ENCODE measurements at regions not wholly inside any gene's neighbourhood (a gene's known extent, or its start where the extent isn't known, plus 50 kb on each side); places are given as distances from the start of the nearest gene placed in this dataset.

DNA sequence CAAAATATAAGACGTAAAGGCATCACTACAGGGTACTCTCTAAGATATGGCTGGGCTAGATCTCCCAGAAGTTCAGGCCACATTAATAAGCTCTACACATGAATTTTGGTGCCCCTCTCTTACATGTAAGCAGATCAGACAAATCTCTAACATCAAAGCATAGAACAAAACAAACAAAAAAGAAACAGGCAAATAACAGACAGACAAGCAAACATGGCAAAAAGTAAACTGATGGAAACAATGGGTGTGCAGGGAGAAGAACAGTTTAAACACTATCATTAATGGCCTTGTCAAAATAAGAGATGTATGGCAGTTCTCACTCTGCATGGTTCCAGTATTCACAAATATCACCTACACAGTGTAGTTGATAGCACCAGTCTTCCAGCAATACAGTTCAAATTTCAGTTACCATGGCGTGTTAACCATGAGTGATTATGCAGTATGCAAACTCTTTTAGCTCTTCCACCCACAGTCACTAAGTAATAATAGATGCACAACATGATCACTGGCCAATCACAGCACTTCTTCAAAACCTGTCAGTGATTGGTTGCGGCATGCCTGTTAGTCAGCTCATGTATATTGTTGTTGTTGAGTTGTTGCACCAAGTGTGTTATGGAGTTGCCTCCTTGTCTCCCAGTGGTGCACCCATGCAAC, 110.7 kb upstream of the TLR3 start:
- Histone ChIP-seq H3K9me3 (ENCODE audit: control insufficient read depth, insufficient read depth, low read depth, low read length) (no peaks in the 10 kb centered on the region), H3K4me3 (ENCODE audit: low read depth, low read length) (no peak overlapping the region), H3K27ac (ENCODE audit: extremely low read depth, low read depth, low read length) (no peak overlapping the region), H3K36me3 (ENCODE audit: control insufficient read depth in 2 of 2, insufficient read depth in 1 of 2, low read length in 2 of 2) (no peaks in the 10 kb centered on the region), H3K4me1 (ENCODE audit: control insufficient read depth, insufficient read depth, low read length) (no peaks in the 10 kb centered on the region)
- CTCF ChIA-PET, result no interaction called here
- POLR2A ChIA-PET, result no interaction called here
- TF ChIP-seq MYNN (tag by site-specific recombination; IDR thresholded peaks at IDR 0.05; ENCODE audit: borderline replicate concordance) (no peak), HOXD13 (CRISPR knock-in tag; IDR thresholded peaks at IDR 0.05; ENCODE audit: borderline replicate concordance) (no peak), ZNF488 (tag by site-specific recombination; IDR thresholded peaks at IDR 0.05) (no peak), ZFP41 (tag by site-specific recombination; IDR thresholded peaks at IDR 0.05; ENCODE audit: borderline replicate concordance) (no peak), PRDM1 (tag by site-specific recombination; IDR thresholded peaks at IDR 0.05) (no peak), ZSCAN18 (tag by site-specific recombination; IDR thresholded peaks at IDR 0.05) (no peak), ZNF274 (IDR thresholded peaks at IDR 0.05; ENCODE audit: low read length) (no peak), ZNF274 (tag by site-specific recombination; IDR thresholded peaks at IDR 0.05; ENCODE audit: borderline replicate concordance) (no peak), ZNF791 (tag by site-specific recombination; IDR thresholded peaks at IDR 0.05) (no peak), RBAK (tag by site-specific recombination; IDR thresholded peaks at IDR 0.05) (no peak), ZNF324 (tag by site-specific recombination; IDR thresholded peaks at IDR 0.05) (no peak), ZNF843 (tag by site-specific recombination; IDR thresholded peaks at IDR 0.05) (no peak), ZNF221 (tag by site-specific recombination; IDR thresholded peaks at IDR 0.05; ENCODE audit: borderline replicate concordance) (no peak), ZNF184 (tag by site-specific recombination; IDR thresholded peaks at IDR 0.05) (no peak), ZBTB1 (tag by site-specific recombination; IDR thresholded peaks at IDR 0.05) (no peak), ZNF146 (tag by site-specific recombination; IDR thresholded peaks at IDR 0.05) (no peak)
- TF ChIP-seq, protein P1, sequence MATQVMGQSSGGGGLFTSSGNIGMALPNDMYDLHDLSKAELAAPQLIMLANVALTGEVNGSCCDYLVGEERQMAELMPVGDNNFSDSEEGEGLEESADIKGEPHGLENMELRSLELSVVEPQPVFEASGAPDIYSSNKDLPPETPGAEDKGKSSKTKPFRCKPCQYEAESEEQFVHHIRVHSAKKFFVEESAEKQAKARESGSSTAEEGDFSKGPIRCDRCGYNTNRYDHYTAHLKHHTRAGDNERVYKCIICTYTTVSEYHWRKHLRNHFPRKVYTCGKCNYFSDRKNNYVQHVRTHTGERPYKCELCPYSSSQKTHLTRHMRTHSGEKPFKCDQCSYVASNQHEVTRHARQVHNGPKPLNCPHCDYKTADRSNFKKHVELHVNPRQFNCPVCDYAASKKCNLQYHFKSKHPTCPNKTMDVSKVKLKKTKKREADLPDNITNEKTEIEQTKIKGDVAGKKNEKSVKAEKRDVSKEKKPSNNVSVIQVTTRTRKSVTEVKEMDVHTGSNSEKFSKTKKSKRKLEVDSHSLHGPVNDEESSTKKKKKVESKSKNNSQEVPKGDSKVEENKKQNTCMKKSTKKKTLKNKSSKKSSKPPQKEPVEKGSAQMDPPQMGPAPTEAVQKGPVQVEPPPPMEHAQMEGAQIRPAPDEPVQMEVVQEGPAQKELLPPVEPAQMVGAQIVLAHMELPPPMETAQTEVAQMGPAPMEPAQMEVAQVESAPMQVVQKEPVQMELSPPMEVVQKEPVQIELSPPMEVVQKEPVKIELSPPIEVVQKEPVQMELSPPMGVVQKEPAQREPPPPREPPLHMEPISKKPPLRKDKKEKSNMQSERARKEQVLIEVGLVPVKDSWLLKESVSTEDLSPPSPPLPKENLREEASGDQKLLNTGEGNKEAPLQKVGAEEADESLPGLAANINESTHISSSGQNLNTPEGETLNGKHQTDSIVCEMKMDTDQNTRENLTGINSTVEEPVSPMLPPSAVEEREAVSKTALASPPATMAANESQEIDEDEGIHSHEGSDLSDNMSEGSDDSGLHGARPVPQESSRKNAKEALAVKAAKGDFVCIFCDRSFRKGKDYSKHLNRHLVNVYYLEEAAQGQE (tag by site-specific recombination; IDR thresholded peaks at IDR 0.05), result no peak
- TF ChIP-seq, protein P2, sequence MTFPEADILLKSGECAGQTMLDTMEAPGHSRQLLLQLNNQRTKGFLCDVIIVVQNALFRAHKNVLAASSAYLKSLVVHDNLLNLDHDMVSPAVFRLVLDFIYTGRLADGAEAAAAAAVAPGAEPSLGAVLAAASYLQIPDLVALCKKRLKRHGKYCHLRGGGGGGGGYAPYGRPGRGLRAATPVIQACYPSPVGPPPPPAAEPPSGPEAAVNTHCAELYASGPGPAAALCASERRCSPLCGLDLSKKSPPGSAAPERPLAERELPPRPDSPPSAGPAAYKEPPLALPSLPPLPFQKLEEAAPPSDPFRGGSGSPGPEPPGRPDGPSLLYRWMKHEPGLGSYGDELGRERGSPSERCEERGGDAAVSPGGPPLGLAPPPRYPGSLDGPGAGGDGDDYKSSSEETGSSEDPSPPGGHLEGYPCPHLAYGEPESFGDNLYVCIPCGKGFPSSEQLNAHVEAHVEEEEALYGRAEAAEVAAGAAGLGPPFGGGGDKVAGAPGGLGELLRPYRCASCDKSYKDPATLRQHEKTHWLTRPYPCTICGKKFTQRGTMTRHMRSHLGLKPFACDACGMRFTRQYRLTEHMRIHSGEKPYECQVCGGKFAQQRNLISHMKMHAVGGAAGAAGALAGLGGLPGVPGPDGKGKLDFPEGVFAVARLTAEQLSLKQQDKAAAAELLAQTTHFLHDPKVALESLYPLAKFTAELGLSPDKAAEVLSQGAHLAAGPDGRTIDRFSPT (tag by site-specific recombination; IDR thresholded peaks at IDR 0.05), result no peak
